ENCODE measurements at regions not wholly inside any gene's neighbourhood (a gene's known extent, or its start where the extent isn't known, plus 50 kb on each side); places are given as distances from the start of the nearest gene placed in this dataset.

- TF ChIP-seq, protein P1, sequence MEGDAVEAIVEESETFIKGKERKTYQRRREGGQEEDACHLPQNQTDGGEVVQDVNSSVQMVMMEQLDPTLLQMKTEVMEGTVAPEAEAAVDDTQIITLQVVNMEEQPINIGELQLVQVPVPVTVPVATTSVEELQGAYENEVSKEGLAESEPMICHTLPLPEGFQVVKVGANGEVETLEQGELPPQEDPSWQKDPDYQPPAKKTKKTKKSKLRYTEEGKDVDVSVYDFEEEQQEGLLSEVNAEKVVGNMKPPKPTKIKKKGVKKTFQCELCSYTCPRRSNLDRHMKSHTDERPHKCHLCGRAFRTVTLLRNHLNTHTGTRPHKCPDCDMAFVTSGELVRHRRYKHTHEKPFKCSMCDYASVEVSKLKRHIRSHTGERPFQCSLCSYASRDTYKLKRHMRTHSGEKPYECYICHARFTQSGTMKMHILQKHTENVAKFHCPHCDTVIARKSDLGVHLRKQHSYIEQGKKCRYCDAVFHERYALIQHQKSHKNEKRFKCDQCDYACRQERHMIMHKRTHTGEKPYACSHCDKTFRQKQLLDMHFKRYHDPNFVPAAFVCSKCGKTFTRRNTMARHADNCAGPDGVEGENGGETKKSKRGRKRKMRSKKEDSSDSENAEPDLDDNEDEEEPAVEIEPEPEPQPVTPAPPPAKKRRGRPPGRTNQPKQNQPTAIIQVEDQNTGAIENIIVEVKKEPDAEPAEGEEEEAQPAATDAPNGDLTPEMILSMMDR (conservative IDR thresholded peaks at IDR 0.05 in 1 of 2, IDR thresholded peaks at IDR 0.05 in 1 of 2; ENCODE audit: extremely low read depth in 1 of 2, insufficient read depth in 1 of 2, low read depth in 1 of 2, low read length in 2 of 2) = peak in 1 of 2 donors; percentile 28
- no peak for TF ChIP-seq EZH2 (IDR thresholded peaks at IDR 0.05; ENCODE audit: borderline replicate concordance, low read length)
Measured at GRCh38 chr9:115396071-115396529, 278.1 kb upstream of the TNC start.

All from mammary epithelial cell (primary cell).